GM12892 (cell line): ENCODE measurements at regions not wholly inside any gene's neighbourhood (a gene's known extent, or its start where the extent isn't known, plus 50 kb on each side); places are given as distances from the start of the nearest gene placed in this dataset.

Experiments
- POLR2A ChIP-seq: IDR thresholded peaks from 2 replicates; pipeline ENCODE4 v1.6.1; 2011; ENCODE audit warnings: low read depth, low read length, control low read depth
- POLR2AphosphoS5 ChIP-seq: IDR thresholded peaks from 2 replicates; pipeline ENCODE4 v1.6.1; 2011; ENCODE audit warnings: low read depth, low read length, control low read depth

DNA sequence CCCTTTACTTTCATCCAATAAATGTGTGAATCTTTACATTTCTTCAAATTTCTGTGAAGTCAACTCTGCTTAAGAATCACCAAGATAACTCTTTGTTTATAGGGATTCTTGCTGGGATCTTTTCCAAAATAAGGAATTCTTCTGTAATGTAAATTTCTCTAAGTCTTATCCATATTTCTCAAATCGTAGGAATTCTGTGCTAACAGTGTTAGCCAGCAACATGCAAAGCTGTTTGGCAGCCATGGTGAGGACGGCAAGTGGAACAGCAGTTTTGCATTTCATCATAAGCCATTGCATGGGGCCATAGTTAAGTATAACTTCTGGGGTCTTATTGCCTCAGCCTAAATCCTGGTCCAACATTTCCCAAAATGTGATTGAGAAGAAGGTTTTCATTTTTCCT is 310.5 kb upstream of the PRR16 start:
- TF ChIP-seq POLR2AphosphoS5, result no peak
- TF ChIP-seq POLR2A, result no peak
